ENCODE measurements at regions not wholly inside any gene's neighbourhood (a gene's known extent, or its start where the extent isn't known, plus 50 kb on each side); places are given as distances from the start of the nearest gene placed in this dataset.

GRCh38 chr6:80404889-80405288, 298.4 kb downstream of the BCKDHB start:
- no peak for DNase-seq (ENCODE audit: low spot score)

GRCh38 chr6:80403365-80403764, 296.9 kb downstream of the BCKDHB start:
- no peak for DNase-seq (ENCODE audit: low spot score)

- no peak for DNase-seq (ENCODE audit: low spot score)
Measured at GRCh38 chr6:80402266-80402665, 295.8 kb downstream of the BCKDHB start.

Measured in HuH-7 (cell line).